HTR-8/SVneo (cell line): ENCODE measurements at regions not wholly inside any gene's neighbourhood (a gene's known extent, or its start where the extent isn't known, plus 50 kb on each side); places are given as distances from the start of the nearest gene placed in this dataset.

Experiments
- DNase-seq: peaks from one replicate; pipeline ENCODE4 v3.0.0; 2011; ENCODE audit warnings: low spot score, mixed read lengths; ENCODE audit not compliant: insufficient read length
- FAIRE-seq: peaks from 2 replicates; lab custom pipeline; 2011; peaks lifted over from hg19 to GRCh38; lab: Jason Lieb, UNC

DNA sequence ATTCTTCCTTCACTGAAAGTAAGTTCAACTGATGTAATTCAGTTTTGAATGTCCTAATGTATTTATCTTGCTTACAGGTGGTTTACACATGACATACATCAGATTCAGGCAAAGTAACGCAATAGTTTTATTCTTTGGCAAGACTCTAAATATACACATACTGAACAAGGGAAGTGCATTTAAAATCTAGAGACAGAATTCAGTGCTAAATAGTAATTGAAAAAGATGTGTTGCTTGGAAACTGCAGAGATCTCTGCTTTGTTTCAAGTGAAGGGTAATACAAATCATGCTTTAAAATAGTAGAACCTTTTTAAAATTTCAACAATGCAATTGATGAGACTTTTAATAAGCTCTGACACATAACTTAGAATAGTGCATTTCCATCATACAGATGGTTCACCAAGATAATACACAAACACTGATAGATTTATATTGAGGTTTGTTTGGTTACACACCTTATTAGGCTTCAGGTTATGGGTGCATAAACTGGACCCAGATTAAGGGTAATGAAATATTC is 581.0 kb upstream of the MIR17HG start:
- DNase-seq (no peak), FAIRE-seq (no peak)

DNA sequence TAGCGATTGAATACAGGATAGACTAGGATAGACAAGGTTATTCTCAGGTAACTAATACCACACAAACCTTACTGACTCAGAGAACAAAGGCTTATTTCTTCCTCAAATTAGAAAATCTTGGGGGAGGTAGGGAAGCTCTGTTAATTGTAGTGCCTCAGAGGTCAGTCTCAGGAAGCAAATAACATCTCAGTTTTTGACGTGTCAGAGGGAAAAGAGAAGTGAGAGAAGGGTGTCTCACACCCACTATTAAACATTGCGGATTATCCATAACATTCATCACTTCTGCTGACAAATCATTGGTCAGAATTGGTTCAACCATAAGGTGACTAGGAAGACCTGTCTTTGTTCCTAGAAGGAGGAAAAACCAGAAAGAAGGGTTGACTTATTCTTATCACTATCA is 579.4 kb upstream of the MIR17HG start:
- FAIRE-seq (no peak), DNase-seq (no peak)

DNA sequence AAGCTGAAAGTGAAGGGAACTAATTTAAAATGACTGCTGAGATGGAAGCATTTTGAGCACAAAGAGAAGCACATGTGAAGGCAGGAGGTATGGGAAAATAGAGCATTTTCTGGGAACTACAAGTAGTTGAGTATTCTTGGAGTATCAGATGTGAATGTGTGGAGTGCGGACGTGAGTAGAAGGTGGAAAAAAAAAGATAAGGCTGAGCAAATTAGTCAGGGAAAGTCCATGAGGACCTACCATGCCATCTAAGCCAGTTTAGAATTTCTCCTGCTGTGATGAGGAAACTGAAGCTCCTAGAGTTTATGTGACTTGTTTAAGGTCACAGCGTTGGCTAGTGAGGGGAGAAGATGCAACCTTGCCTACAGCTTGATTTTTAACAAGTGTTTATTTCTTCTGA is 578.1 kb upstream of the MIR17HG start:
- FAIRE-seq (no peak), DNase-seq (no peak)

DNA sequence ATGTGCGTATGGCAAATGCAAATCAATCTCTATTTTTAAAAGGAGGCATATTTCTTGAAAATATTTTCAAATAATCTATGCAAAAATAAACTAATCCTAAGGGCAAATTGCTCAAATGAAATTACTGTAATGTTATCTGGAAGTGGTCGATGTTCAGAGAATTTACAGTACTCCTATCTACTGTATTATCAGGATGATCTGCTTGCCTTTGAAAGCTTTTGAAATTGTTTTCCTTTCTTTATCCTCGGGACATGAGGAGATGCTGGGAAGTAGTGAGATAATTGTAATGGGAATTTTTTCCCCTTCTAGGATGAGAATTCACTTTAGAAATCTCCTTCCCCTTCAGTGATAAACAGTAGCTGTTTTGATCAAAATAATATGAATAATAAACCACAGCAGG is 577.2 kb upstream of the MIR17HG start:
- no peak for DNase-seq
- FAIRE-seq = no peak

DNA sequence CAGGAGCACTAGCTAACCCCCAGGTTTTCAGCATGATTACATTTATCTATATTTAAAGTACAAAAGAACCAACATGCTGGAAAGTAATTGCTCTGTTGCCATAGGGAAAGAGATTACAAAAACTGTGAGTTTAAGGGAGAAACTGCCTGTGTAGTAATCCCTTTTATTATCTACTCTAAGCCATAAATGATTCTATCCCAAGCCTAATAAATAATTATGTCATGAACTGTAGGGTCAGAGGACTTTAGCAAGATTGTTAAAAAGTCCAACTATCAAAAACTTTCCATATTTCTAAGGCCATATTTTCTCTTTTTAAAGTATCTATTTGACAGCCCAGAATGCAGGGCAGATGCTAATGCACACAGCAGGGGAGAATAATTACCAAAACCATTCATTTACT is 573.8 kb upstream of the MIR17HG start:
- FAIRE-seq = no peak

DNA sequence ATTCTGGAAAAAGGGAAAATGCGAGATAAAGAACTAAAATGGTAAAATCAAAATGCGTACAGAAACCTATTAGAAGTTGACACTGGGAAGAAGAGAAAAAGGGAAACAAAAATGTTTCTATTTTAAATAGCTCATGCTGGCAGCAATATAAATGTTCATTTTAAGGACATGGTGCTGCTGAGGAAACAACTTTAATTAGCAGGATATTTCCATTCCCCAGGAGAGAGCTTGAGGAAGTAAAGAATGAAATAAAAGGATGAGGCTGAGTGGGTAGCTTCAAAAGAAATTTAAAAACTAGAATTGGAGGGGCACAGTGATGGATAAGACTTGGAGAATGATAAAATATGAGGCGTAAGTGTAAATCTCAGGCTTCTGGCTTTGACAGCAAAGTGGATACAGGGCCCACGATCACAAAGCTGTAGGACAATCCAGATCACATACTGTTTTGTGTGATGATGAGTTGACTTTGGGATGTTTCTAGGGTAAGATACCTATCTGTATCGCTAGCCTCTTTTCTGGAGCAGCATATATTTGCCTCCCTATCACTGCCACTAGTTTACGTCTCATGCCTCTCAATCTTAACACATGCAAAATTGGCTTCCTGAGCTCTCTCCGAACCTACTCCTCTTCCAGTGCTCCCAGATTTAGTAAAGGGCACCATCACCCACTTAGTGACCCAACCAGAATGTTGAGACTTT is 571.3 kb upstream of the MIR17HG start:
- FAIRE-seq (no peak), DNase-seq (no peak)

More for the DNA sequence above, 573.8 kb upstream of the MIR17HG start:
- DNase-seq = no peak

DNA sequence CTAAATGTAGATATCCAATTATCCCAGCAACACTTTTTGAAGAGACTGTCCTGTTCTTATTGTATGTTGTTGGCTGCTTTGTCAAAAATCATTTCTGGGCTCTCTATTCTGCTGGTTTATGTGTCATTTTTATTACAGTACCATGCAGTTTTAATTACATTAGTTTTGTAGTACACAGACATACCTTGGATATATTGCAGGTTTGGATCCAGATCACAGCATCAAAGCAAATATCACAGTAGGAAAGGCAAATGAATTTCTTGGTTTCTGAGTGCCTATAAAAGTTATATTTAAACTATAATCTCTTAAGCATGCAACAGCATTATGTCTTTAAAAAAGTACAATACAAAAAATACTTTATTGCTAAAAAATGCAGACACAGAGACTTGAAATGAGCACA is 564.2 kb upstream of the MIR17HG start:
- no peak for DNase-seq
- no peak for FAIRE-seq

DNA sequence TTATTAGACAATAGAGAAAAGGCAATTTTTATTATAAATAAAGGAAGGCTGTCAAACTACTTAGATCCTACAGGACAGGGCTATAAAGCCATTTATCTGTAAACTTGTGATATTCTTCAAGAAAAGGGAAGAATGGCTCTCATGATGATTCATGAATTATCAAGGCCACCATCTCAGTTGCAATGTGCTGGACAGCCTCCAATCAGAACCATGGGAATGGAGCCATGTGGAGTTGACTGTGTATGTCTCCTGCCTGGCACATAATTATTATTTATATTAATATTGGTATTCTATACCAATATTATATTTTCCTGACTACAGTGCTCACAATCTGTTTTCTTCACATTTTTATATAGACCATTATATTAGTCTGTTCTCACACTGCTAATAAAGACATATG is 560.5 kb upstream of the MIR17HG start:
- no peak for FAIRE-seq
- DNase-seq = no peak

DNA sequence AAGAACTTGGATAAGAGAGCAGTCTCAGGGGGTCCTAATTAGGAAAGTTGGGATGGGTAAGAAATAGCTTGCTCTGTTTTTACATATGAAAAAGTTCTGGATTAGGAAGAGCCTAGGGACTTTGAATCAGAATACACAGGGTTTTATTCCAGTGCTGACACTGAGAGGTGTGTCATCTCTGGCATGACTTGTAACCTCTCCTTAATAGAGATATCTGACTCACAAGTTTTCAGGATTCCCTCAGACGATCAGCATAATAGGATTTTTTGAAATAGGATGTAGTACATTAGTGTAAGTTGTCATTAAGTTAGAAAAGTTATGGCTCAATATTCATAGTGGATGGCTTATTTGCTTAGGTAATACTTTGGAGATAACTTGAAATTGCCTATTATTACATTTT is 555.2 kb upstream of the MIR17HG start:
- no peak for DNase-seq
- no peak for FAIRE-seq

DNA sequence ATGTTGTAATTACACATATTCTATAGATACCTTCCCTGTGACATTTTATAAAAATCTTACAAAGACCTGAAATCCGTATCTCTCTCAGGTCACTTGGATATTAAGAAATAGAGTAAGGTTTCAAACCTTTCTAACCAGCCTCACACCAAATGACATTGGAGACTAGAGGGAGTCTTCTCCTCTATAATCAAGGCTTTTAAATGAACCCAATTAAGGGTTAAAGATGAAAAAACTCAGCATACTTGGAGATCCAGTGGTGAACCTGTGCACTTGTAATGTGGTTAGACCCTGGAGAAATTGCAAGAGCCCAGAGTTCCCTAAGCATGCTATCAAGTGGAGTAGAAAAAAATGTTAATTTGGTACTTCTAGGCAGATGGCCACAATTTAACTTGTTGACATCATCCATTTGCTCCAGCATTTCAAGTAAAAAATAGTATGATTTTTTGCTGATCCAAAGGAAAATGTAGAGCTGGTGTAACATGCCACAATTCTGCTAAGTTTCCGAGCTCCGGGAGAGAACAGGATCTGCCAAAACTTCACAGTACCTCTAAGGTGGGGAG is 554.1 kb upstream of the MIR17HG start:
- no peak for FAIRE-seq

DNA sequence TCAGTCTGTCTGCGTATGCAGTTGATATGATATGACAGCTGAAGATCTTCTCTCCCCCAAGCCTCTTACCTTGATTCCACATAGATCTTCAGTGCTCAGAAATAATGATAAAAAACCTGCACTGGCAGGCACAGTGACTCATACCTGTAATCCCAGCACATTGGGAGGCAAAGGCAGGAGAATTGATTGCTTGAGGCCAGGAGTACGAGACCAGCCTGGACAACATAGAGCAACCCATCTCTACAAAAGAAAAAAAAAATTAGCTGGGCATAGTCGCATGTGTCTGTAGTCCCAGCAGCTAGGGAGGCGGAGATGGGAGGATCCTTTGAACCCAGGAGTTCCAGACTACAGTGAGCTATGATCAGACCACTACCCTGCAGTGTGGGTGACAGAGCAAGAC is 551.0 kb upstream of the MIR17HG start:
- DNase-seq (no peak), FAIRE-seq (no peak)

More for the DNA sequence above, 554.1 kb upstream of the MIR17HG start:
- DNase-seq = no peak

DNA sequence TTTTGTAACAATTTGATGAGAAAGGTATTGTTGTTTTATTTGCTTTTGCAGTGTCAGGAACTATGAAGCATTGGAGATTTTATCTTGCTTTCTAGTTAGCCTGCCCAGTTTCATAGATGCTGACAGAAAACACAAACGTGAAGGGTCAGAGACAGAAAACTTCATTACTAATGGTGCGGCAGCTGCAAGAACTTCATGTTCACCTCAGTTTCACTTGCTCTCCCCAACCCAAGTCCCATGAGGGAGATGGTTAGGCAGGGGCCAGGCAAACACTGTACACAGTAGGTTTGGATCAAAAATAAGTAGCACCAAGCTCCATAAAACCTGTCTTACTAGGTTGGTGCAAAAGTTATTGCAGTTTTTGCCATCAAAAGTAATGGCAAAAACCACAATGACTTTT is 550.2 kb upstream of the MIR17HG start:
- FAIRE-seq = no peak

DNA sequence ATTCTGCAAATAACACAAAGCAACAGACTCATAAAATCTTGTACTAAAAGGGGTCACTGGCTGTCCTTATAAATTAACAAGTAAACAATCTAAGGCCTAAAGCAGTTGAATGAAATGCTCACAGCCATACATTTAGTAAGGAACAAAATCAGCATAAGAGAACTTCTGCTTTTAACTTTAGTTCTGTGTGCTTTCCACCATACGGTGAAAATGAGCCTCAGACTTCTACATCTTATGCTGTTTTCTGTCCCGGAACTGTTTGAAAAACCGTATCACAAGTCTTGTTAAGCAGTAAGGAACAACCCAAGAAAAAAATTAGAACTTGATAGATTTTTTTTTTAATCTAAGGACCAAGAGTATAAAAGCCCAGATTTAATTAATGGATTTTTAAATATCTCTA is 549.1 kb upstream of the MIR17HG start:
- FAIRE-seq (no peak), DNase-seq (no peak)

More for the DNA sequence above, 550.2 kb upstream of the MIR17HG start:
- no peak for DNase-seq

DNA sequence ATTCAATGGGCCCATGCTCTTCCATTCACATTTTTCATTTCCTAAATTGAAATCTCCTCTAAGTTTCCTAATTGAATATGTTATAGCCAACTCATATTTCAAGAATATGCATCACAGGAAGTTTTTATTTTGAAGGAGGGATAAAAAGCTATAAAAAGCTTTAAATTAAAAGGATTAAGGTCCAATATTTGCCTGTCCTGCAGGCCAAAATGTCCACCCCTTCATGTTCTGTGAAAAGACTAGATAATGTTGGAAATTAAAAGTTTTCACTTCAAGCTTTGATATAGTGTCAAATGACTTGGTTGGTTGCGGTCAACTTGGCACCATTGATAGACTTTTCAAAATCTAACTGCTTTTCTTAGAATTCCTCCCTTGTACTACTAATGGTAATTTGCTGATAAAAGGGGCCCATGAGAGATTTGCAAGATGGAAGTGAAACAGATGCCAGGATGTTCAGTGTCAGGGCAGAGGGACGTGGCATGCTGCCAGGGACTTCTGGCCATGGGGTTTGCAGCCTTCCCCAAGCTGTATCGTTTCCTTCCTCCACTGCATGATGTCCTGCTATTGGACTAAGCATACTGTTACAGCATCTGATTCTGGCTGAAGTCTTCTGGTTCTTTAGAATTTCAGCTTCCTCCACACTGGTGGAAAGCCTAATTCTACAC is 547.3 kb upstream of the MIR17HG start:
- FAIRE-seq = no peak
- DNase-seq = no peak

DNA sequence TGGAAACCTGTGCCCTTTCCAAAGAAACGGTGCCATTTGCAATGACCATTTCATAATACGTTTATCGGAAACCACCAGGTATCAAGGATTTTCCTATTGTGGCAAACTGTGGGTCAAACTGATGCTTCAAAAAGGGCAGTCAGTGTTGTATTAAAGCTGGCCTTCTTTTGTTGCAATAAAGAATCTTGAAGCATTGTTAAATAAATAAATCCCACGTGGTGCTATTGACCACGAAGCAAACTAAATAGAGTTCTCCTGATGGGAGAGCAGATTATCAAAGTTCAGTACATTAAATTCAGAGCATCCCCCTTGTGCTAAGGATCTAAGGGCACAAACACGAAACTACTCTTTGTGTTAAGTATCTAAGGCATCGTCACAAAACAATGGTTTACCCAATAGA is 545.9 kb upstream of the MIR17HG start:
- FAIRE-seq (no peak), DNase-seq (no peak)

DNA sequence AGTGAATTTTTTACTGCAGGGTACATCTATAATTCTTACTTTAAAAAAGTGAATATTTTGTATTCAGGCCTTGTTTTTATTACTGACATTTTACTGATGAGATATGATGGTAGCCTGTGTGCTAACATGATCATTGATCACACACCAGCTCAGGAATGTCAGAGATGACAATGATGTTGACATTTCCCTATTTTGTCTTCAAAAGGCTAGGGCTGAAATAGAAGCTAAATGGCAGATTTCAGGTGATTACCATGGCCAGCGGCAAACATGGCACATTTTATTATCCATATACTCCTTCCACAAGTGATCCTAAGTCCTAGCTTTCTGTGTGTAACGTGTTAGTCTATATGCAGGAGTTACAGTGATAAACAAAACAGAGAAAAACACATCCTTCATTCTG is 544.3 kb upstream of the MIR17HG start:
- FAIRE-seq (no peak), DNase-seq (no peak)

DNA sequence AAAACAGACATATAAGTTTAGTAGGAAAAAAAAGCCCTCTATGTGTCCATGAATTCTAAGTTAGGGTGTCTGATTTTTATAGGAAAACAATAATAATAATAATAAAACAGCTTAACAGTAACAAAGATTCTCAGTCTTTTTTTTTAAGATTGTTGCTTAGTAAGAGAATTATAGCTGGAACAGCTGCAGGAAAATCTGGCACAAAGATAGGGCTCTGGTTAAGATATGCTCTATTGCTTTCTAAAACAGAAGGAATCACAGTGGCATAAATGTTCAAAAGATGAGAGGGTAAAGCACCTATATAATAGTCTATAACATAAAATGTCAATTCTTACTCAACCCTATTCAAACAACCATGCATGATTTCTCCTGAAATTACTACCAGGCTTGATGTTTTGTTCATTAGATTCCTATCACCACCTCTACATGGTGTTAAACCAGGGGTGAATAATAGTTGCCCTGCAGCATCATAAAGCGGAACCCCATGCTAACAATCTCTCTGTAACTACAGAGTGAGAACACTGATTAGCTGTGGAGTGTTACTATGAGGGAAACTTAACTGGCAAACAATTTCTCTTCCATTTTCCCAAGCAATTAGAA is 541.4 kb upstream of the MIR17HG start:
- DNase-seq (no peak), FAIRE-seq (no peak)

DNA sequence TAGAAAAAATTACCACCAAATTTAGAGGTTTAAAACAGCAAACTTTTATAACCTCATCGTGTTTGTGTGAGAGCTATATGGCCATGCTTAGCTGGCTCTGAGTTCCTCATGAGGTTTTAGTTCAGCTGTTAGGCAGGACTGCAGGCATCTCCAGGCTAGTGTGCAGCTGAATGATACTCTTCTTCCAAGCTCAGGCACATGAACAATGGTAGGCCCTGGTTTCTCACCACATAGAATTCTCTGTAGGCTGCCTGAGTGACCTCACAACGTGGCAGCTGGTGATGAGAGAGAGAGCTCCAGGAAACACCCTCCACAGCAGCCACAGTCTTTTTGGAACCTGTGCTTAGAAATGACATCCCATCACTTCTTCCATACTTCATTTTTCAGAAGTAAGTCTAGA is 540.6 kb upstream of the MIR17HG start:
- no peak for DNase-seq
- FAIRE-seq = no peak

DNA sequence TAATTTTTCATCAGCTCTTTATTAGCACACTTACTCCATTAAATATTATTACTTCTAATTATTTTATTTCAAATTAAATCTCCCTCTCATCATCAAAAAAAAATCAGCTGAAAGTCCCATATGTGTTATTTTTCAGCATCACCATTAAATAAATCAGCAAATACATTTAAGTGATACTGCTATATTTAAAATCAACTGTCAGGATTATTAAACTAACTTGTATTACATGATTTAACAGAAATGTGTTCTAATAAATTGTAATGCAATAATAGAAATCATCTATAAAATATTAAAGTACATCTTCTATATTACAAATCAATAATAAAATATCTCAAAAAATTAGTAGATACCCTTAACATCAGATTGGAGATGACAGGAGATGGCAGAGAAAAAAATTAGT is 538.6 kb upstream of the MIR17HG start:
- no peak for FAIRE-seq
- DNase-seq = no peak

DNA sequence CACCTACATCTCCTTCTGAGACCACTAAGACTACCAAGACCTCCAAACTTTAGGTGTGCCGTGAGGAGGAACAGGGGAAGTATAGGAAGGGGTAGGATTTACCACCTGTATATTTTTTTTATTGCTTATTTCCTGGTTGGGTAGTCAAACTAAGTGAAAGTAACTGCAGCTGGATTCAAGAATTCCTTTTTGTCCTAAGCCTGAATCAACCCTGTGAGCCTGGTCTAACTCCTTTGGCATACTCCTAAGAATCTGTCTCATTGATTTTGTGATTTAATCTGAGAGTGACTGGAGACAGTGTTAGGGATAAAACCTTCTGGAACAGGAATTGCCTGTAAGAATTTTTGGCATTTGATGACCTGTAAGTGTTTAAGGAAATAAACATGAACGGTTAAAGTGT is 523.5 kb upstream of the MIR17HG start:
- DNase-seq (no peak), FAIRE-seq (no peak)

DNA sequence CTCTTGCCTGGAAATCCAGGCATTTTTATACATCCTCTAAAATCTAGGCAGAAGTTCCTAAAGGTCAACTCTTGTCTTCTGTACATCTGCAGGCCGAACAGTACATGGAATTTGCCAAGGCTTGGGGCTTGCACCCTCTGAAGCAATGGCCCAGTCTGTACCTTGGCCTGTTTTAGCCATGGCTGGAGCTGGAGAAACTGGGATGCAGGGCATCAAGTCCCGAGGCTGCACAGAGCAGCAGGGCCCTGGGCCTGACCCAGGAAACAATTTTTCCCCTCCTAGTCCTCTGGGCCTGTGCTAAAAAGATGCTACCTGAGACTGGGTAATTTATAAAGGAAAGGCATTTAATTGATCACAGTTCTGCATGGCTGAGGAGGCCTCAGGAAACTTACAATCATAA is 520.8 kb upstream of the MIR17HG start:
- FAIRE-seq = no peak
- DNase-seq = no peak
